Heart right ventricle (tissue), 16 donors: ENCODE measurements at regions not wholly inside any gene's neighbourhood (a gene's known extent, or its start where the extent isn't known, plus 50 kb on each side); places are given as distances from the start of the nearest gene placed in this dataset.

ENCODE experiments used
- ATAC-seq, 8 donors: fragments of 200-7000 bp; cut with Tn5 transposase; one replicate each; pipeline ENCODE4 v1.9.1; 2020; ENCODE audit warnings: mild to moderate bottlenecking in 8 of 8, moderate library complexity in 8 of 8, moderate number of reproducible peaks in 1 of 8
- DNase-seq, 2 donors: peaks; one replicate each; pipeline ENCODE4 v3.0.0-alpha.2; 2020
- H3K27ac ChIP-seq, 10 donors: fragments of 200-600 bp; sonication (generic) in 2 of 10; one replicate each; pipeline versions ENCODE4 v1.5.0 to v1.8.0; 2020 to 2022; ENCODE audit warnings: mild to moderate bottlenecking in 3 of 10
- H3K27me3 ChIP-seq, 7 donors: fragments of 200-600 bp; one replicate each; pipeline ENCODE4 v1.8.0; 2021 to 2022; ENCODE audit warnings: mild to moderate bottlenecking in 2 of 7
- H3K36me3 ChIP-seq, 9 donors: fragments of 200-600 bp; sonication (generic) in 1 of 9; one replicate each; pipeline versions ENCODE4 v1.5.0 to v1.8.0; 2020 to 2022; ENCODE audit warnings: mild to moderate bottlenecking in 2 of 9
- H3K4me1 ChIP-seq, 9 donors: fragments of 200-600 bp; sonication (generic) in 1 of 9; one replicate each; pipeline versions ENCODE4 v1.5.0 to v1.8.0; 2020 to 2022; ENCODE audit warnings: mild to moderate bottlenecking in 4 of 9
- H3K4me3 ChIP-seq, 10 donors: fragments of 200-600 bp; sonication (generic) in 2 of 10; one replicate each; pipeline versions ENCODE4 v1.5.0 to v1.8.0; 2020 to 2022; ENCODE audit warnings: mild to moderate bottlenecking in 7 of 10, moderate library complexity in 2 of 10
- H3K9me3 ChIP-seq, 11 donors: fragments of 200-600 bp in 10 of 11; sonication (generic) in 2 of 11; one replicate each; pipeline versions ENCODE4 v1.5.0 to v1.8.0; 2013 to 2022; ENCODE audit warnings: mild to moderate bottlenecking in 2 of 11, control low read depth in 1 of 11, moderate library complexity in 1 of 11
- WGBS, 2 donors: extraction: QIAGEN DNeasy Blood & Tissue Kit; methylation state at CpG; one replicate each; pipeline ENCODE4 v1.1.7; 2013; ENCODE audit warnings: inconsistent platforms in 1 of 2; 5-methylcytosine and 5-hydroxymethylcytosine counted together
- intact Hi-C, 10 donors: fragments of 100-400 bp; cut with DNase I; formaldehyde crosslinking; loops; one replicate each; pipeline versions ENCODE4 v1.11.1 to v1.14.2; 2022
- TF ChIP-seq, protein P1 (sequence below), 9 donors: fragments of 200-600 bp; sonication (generic) in 2 of 9; IDR thresholded peaks; one replicate each; pipeline versions ENCODE4 v1.5.0 to v1.8.0; 2021 to 2022; ENCODE audit warnings: antibody characterized with exemption in 9 of 9, mild to moderate bottlenecking in 5 of 9, moderate library complexity in 1 of 9
- donor health status: Arrhythmogenic right ventricular cardiomyopathy.
- donor health status: ischemic (EF 13 %, LVEDD 7.1; RV severe dilation, severe dysfunction).
- donor health status: healthy with polysubstance abuse.
- donor health status: DM: no; HTN: yes; CAD: no.
- donor health status: DM: no; HTN: no; CAD: no.
- donor health status: ischemic (EF 25% LVEDD 6.9; RV normal size, moderate dysfunction).
- donor health status: ischemic (EF 25% LVEDD 5.7; RV mildly dilated, moderate dysfunction).
- donor health status: healthy.
- donor health status: DM: yes; HTN: yes; CAD: no.
- donor health status: Ischemic cardiomyopathy.
- donor health status: ischemic (EF 35%, LVEDD 5.7; RV mildly dilated, moderate dysfunction).
- donor health status: nonischemic (EF 11% LVEDD 7.7; RV severe dilation, severe dysfunction).
- donor health status: DM: yes; HTN: yes; CAD: no.
- donor health status: PGD.
- donor health status: ischemic (EF 29% LVEDD 5.4; RV normal size, mild dysfunction).
- donor health status: nonischemic (EF 23%, LVEDD 6.1; RV moderate dilation, normal function).

DNA sequence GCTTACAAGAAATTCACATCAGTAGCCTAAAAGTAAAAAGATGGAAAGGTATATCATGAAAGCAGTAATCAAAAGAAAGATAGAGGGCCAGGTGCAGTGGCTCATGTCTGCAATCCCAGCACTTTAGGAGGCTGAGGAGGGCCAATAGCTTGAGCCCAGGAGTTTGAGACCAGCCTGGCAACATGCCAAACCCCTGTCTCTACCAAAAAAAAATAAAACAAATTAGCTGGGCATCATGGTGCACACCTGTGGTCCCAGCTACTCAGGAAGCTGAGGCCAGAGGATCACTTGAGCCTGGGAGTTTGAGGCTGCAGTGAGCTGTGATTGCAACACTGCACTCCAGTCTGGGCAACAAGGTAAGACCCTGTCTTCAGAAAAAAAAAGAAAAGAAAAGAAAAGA lies 55.5 kb downstream of the GSPT2 start:
- H3K27me3 ChIP-seq, result peaks cover 0 to 65% (median 0%) of the 10 kb centered on the region in 7 donors
- intact Hi-C loops, result no loop called here
- ATAC-seq, result no peak
- H3K9me3 ChIP-seq, result no peaks in the 10 kb centered on the region
- no peak overlapping the region for H3K27ac ChIP-seq
- no peak for DNase-seq
- H3K36me3 ChIP-seq, result no peaks in the 10 kb centered on the region
- no peak overlapping the region for H3K4me3 ChIP-seq
- TF ChIP-seq, protein P1, sequence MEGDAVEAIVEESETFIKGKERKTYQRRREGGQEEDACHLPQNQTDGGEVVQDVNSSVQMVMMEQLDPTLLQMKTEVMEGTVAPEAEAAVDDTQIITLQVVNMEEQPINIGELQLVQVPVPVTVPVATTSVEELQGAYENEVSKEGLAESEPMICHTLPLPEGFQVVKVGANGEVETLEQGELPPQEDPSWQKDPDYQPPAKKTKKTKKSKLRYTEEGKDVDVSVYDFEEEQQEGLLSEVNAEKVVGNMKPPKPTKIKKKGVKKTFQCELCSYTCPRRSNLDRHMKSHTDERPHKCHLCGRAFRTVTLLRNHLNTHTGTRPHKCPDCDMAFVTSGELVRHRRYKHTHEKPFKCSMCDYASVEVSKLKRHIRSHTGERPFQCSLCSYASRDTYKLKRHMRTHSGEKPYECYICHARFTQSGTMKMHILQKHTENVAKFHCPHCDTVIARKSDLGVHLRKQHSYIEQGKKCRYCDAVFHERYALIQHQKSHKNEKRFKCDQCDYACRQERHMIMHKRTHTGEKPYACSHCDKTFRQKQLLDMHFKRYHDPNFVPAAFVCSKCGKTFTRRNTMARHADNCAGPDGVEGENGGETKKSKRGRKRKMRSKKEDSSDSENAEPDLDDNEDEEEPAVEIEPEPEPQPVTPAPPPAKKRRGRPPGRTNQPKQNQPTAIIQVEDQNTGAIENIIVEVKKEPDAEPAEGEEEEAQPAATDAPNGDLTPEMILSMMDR (IDR thresholded peaks at IDR 0.05), result no peak
- H3K4me1 ChIP-seq, result peaks cover 0 to 1% (median 0%) of the 10 kb centered on the region in 9 donors

- TF ChIP-seq, protein P1 (IDR thresholded peaks at IDR 0.05), result peak in 4 of 9 donors; percentile 10 to 27 (median 22)
- DNase-seq, result peak; percentile 20 to 23
- ATAC-seq, result peak; percentile 52 to 95 (median 90)
- H3K27ac ChIP-seq, result peak overlapping the region in 9 of 10 donors; percentile 14 to 78 (median 63)
- intact Hi-C loops, result no loop called here
- peaks cover 0 to 53% (median 0%) of the 10 kb centered on the region in 7 donors for H3K27me3 ChIP-seq
- peaks cover 0 to 10% (median 0%) of the 10 kb centered on the region in 9 donors for H3K36me3 ChIP-seq
- WGBS, 2 donors, result 1% methylated on average over 26 of the region's 26 CpGs
- peaks cover 0 to 8% (median 0%) of the 10 kb centered on the region in 9 donors for H3K4me1 ChIP-seq
- H3K9me3 ChIP-seq, result no peaks in the 10 kb centered on the region
- H3K4me3 ChIP-seq, result peak overlapping the region; percentile 18 to 69 (median 62)
Measured at GRCh38 chrX:51802917-51803688, 59.9 kb downstream of the GSPT2 start.

GRCh38 chrX:51803833-51804232 lies 60.6 kb downstream of the GSPT2 start:
- Histone ChIP-seq H3K9me3 (no peaks in the 10 kb centered on the region), H3K4me1 (peaks cover 0 to 8% (median 0%) of the 10 kb centered on the region in 9 donors), H3K27ac (peak overlapping the region in 6 of 10 donors; percentile 16 to 73 (median 60)), H3K27me3 (peaks cover 0 to 46% (median 0%) of the 10 kb centered on the region in 7 donors), H3K36me3 (peaks cover 0 to 10% (median 0%) of the 10 kb centered on the region in 9 donors), H3K4me3 (peak overlapping the region in 7 of 10 donors; percentile 45 to 69 (median 66))
- 49 to 63% methylated on average over 3 of the region's 3 CpGs for WGBS, 2 donors
- intact Hi-C loops, result no loop called here
- no peak for ATAC-seq
- DNase-seq, result no peak
- TF ChIP-seq, protein P1 (IDR thresholded peaks at IDR 0.05), result no peak

DNA sequence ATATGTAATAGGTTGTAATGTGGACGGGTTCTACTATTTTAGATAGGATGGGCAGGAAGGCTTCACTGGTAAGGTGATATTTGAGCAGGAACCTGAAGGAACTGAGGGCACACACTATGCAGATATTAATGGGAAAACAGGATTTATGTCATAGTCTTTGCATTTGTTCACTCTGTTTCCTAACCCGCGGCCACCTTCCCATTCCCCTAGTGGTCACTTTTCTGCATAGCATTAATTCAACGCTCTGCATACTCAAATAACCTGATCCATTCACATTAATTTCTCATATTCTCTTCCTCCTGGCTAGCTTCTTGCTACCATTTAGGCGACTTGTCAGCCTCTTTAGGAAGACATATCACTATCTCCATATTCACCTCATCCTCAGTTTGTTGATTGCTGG lies 61.5 kb downstream of the GSPT2 start:
- DNase-seq (no peak), ATAC-seq (no peak)
- peaks cover 0 to 10% (median 0%) of the 10 kb centered on the region in 9 donors for H3K36me3 ChIP-seq
- no peak overlapping the region for H3K4me3 ChIP-seq
- H3K27me3 ChIP-seq, result peaks cover 0 to 41% (median 0%) of the 10 kb centered on the region in 7 donors
- H3K27ac ChIP-seq, result no peak overlapping the region
- 80 to 87% methylated on average over 5 of the region's 5 CpGs for WGBS, 2 donors
- TF ChIP-seq, protein P1 (IDR thresholded peaks at IDR 0.05), result peak in 1 of 9 donors; percentile 21
- no peaks in the 10 kb centered on the region for H3K9me3 ChIP-seq
- intact Hi-C loops, result no loop called here
- peaks cover 0 to 8% (median 0%) of the 10 kb centered on the region in 9 donors for H3K4me1 ChIP-seq
